HG02938 (cell line): ENCODE measurements at regions not wholly inside any gene's neighbourhood (a gene's known extent, or its start where the extent isn't known, plus 50 kb on each side); places are given as distances from the start of the nearest gene placed in this dataset.
A peak's percentile ranks its signal among the peaks of the same experiment; 100 is the strongest.
"Not testable (repeated sequence)": the region's sequence is repeated elsewhere in the genome, so short reads cannot be mapped to it uniquely, and the experiment has no call there.

ENCODE experiments used
- ATAC-seq: cut with Tn5 transposase; IDR thresholded peaks from one replicate; pipeline ENCODE4 v1.9.1; 2021; ENCODE audit warnings: mild to moderate bottlenecking, moderate library complexity; ENCODE audit not compliant: unreplicated experiment

DNA sequence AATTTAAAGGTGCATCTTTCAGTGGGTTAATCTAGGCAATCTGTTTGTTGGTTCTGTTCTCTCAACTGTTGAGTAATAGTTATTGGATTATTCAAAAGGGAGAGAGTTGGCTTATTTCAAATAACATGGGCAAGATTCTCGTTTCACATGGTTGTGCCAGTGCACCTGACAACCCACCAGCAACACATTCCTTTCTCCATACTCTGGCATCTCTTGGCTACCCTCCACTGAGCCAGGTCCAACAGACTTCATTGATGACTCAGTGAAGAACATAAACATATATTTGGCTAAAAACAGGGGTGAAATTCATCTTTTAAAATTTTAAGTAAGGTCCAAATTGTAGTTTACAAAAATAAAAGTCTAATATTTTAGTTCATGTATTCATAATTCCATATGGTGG lies 967.2 kb downstream of the RPA4 start:
- ATAC-seq = no peak

DNA sequence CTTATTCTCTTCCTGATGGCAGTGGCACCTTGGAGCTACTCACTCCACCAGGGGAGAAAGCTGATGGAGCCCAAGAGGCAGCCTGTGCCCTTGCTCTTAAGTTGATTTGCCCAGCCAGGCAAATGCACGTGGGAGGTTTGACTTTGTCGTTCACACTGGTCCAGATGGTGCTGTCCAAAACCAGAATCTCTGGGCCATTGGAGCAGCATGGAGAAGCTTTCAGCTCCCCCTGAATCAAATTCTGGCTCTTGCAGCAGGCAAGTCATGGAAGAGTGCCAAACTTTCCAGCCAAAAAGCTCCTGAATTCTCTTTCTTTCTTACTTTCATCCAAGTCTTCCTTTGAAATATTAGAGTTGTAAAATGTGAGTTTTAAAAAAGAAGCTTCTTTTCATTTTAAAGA lies 970.4 kb downstream of the RPA4 start:
- no peak for ATAC-seq

DNA sequence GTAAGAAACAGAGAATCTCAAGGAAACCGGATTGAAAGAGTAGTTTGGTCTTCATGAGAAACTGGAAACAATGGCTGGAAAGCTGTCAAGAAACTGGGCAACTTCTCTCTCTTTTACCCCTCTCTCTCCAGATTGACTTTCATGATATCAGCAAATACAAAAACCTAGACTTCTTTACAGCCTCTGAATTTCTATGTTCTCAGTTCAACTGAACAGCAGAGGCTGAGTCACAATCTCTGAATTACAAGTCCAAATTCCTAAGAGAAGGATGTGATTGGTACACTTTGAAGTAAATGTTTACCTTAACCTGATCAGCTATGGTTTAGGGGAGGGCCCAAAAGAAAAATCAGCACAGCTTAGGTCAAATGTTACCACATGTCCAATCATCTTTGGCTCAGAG lies 974.9 kb downstream of the RPA4 start:
- ATAC-seq = no peak

DNA sequence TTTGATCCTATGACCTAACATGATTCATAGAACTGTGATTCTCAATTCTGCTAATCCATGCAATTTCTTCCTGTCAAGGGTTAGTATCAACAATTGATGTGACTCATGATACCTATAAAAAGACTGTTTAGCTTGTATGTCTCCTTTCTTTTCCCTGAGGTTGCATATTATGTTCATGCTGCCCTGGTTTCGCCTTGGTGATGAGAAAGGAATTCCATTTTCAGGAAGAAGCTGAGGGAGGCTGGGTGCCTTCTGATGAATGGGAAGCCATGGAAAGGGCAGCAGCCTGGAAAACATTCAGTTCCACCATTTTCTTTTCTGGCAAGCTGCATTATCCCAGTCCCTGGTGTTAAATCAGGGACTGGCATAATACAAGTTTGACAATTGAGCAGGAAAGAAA lies 976.5 kb downstream of the RPA4 start:
- ATAC-seq = no peak

DNA sequence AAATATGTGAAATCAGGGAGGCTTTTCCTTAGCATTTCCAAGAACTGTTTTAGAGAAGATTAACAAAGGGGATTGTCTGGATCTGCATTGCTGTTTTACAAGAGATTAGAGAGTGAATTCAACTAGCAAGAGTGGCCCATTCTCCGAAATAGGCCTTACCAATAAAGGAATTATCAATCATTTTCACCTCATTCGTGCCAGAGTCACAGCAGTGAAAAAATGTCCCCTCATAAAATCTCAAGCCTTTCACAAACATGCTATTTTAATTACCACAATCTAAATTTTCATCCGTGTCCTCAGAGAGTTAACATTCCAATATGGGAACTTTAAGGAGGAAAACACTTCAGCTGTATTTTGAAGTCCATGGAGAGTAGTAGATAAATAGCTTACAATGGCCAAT lies 979.6 kb downstream of the RPA4 start:
- ATAC-seq = no peak

DNA sequence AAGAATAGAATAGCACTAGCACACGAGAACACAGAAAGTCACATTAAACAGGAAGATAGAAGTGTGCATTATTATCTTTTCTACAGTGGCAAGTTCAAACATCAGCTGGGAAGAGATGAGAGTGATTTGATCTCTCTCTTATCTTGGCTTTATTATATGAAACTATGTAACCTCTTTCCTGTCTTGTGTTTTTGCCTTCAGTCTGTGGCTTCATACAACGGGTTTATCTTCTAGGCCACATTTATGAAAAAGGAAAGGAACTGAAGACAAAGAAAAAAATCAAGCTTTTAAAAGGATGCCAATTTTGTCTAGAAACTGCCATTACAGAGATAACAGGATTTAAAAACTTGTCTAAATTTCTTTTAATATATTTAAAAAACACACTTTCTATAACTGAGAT lies 983.6 kb downstream of the RPA4 start:
- no peak for ATAC-seq

DNA sequence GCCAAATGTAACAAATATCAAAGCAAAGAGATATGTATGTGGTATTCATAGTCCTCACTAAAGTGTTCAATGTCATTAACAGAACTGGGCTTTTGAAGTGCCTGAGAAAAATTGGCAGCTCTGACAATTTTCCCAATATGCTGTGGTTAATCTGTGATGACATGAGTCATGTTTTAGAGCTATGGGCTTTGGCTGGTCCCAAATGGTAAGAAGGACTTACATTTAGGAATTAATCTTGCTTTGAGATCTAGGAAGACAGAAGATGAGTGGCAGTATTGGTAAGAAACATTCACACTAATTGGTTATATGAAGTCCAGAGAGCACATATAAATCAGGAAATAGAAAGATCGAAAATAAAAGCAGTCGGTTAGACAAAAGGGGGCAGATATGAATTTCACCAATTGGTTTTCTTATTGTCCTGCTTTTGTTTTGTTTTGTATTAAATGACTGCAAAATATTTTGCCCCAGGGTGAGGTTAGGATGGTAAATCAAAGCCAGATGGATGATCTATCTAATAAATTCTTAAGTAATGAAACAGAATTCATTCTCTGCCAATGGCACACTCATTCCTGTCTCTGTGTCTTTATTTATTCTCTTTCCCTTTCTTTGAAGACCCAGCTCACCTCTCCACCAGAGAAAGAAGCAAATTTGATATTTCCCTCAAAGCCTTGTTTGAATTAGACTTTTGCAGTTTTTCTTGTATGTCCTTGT lies 993.1 kb downstream of the RPA4 start:
- no peak for ATAC-seq

DNA sequence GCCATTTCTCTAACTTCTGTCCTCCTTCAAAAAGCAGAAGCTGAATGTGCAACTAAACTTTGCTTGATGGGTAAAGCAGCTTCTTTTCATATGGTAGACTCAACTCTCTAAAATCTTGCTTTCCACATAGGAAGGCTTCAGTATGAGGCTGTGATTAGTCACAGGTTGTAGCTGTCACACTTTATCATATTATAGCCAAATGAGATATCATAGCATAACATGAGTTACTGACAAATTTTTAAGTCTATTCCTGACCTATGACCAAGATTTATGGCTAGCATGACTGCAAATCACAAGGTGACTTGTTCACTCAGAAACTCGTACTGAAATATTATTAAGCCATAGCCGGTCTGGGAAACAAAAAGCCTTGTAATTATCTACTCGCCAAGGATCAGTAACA lies 998.6 kb downstream of the RPA4 start:
- ATAC-seq = no peak

DNA sequence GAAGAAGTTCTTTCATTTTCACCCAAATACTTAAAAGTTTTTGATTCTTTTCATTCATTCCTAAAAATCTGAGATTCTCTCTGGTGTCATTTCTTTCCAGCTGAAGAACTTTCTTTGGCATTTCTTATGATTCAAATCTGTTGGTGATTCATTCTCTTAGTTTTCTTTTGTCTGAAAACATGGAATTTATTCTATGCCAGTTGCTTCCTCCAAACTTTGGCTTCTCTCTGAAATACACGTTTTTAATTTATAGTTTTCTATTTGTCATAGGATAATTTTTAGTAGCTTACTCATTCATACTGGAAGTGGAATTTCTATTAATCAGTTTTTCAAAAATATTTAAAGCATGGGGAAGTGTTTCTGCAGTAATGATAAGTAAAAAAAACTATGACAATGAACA lies 1012.0 kb downstream of the RPA4 start:
- no peak for ATAC-seq

DNA sequence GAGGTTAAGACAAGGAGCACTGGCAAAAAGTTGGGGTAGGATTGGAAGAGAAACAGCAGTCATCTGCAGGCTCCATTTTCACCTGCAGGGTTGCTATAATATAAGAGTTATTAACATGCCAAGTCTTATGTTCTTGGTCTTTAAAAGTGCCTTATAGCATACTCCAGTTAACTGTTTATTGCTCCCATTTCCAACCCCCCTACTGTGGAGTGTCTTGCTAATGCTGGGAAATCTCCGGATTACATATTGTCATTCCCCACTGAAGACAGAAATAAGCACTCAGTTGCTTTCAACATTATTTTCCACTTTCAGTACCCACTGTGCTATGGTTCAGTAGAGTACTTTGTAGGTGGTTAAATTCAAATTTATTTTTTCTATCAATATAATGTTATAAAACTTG lies 1014.3 kb downstream of the RPA4 start:
- ATAC-seq = no peak

DNA sequence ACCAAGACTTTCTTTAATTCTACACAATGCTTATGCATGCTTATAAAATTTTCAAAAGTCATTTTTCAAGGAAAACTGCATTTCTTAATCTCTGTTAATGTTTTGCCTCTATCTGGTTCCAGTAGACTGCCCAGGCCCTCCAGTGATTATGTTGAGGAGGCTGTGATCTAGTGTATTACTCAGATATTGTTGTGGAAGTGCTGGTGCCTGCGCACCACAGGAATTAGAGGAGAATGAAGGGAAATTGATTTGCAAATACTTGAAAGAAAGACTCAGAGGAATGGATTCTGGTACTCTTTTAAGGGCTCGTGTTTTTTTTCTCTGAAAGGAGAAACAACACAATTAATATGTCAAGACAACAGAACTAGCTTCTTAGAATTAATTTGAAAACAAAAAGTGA lies 1015.1 kb downstream of the RPA4 start:
- no peak for ATAC-seq

DNA sequence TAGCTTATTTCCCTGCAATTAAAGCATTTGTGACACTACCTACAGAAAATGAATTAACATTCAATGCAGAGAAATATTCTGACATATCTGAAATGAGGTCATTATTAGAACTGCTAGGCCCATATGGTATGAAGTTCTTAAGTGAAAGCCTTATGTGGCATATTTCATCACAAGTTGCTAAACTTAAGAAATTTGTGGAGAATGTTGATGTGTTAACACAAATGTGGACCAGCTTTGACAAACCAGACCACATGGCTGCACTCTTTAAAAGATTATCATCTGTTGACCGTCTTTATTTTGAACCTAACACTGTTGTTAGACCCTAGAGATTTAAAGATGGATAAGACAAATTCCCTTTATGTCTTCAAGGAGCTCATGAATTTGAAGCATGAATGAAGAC lies 1024.1 kb downstream of the RPA4 start:
- ATAC-seq = no peak

DNA sequence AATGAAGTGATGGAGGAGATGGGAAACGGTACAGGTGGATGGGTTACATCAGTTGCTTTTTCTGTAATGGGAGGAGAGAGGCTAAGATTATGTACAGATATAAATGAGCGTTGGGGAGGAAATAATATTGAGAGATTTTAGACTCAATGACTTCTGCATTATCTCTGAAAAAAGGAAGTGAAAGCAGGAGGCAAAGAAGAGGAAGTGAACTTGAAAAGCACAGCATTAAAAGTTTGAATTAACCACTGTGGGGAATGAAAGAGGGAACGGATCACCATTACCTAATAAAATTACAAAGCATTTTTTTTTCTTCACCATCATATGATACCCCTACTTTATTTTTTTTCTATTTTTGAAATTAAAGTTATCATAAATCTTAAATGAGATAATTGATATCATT lies 1025.5 kb downstream of the RPA4 start:
- peak; percentile 98 for ATAC-seq

DNA sequence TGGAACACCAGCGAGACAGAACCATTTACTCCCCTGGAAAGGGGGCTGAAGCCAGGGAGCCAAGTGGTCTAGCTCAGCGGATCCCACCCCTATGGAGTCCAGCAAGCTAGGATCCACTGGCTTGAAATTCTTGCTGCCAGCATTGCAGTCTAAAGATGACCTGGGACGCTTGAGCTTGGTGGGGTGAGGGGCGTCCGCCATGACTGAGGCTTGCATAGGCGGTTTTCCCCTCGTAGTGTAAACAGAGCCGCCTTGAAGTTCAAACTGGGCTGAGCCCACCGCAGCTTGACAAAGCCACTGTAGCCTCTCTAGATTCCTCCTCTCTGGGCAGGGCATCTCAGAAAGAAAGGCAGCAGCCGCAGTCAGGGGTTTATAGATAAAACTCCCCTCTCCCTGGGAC lies 1031.7 kb downstream of the RPA4 start:
- not testable (repeated sequence) for ATAC-seq

DNA sequence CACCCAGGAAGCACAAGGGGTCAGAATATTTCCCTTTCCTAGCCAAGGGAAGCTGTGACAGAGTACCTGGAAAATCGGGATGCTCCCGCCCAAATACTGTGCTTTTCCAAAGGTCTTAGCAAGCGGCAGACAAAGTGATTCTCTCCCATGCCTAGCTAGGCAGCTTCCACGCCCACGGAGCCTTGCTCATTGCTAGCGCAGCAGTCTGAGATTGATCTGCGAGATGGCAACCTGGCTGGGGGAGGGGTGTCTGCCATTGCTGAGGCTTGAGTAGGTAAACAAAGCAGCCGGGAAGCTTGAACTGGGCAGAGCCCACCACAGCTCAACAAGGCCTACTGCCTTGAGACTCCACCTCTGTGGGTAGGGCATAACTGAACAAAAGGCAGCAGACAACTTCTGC lies 1037.5 kb downstream of the RPA4 start:
- ATAC-seq = not testable (repeated sequence)

DNA sequence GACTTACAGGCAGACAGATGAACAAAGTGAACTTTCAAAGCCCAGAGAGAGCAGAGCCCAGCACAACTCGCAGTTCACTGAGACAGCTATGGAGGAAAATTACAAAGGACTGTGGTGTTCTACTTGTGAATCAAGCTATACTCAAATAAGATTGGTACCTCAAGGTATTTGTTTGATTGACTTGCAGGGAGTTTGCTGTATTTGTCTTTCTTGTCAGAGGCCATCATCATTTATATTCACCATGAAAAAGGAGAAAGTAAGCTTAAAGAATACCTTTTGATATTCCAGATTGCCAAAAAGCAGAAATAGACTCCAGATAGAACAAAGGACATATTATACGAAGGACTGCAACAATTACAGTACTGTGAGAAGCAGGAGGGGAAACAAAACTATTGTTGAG lies 1047.9 kb downstream of the RPA4 start:
- ATAC-seq = no peak

DNA sequence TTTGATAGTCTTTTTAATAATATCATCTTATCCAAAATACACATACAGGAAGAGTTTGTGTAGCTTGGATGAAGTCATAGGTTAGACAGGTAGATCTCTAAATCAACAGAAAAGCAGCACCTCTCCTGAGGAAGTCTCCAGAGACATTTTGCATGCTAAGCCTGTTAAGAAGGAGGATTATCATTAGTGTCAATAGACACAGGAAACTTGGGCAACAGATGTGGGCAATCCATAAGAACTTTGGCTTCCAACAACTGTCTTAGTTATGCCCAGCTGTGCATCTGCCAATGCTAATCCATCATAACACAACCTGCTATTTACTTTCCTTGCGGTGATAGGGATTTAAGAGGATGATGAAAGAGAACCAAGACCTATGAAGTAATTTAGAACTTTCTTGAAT lies 1052.6 kb downstream of the RPA4 start:
- no peak for ATAC-seq

DNA sequence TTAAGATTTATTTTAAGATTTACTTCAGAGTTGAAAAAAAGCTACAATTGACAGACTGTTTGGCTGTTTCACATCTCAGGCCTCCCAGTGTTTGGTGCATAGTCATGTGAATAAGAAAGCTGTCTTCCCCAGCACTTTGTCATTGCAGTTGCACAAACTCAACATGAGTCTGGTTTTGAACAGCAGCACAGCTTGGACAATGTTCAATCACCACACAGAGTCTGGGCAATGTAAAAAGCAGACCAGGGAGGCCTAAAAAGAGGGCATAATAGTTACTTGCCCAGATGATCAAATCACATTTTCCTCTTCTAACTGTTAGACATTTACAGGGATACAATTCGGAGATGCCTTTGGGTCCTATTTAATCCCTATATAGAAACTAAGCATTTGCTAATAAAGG lies 1055.0 kb downstream of the RPA4 start:
- no peak for ATAC-seq

DNA sequence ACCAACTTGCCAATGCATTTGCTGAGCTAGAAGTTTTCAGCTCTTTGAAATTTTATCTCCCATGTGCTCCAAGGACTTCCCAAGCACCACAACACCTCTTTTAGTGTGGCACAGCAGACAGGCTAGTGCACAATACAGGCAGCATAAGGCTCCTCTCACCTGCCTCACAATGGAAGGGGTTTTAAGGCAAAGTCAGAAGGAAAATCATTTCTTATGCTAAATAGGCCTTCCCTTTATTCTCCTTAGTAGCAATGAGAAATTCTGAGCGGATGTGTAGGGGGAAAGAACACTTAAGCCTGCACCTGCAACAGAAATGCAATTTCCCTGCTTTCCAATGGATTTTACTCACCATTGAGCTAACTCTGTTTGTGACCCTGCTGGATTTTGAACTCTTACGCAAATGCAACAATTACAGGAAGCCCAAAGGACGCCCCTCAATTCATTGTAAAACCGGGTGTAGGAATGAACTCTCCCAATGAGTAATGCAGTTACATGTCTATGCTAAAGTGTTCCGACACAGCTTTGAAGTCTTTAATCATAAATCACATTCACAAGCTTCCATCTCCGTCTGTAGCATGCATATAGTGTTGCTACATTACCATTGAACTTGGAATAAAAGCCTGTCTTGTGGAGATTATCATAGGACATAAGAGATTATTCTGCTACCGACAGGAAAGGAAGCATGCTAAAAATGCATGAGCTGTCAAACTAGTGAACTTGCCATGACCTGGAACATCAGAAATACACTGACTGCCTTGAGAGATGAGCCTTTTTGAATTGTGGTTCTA lies 1084.9 kb downstream of the RPA4 start:
- no peak for ATAC-seq

DNA sequence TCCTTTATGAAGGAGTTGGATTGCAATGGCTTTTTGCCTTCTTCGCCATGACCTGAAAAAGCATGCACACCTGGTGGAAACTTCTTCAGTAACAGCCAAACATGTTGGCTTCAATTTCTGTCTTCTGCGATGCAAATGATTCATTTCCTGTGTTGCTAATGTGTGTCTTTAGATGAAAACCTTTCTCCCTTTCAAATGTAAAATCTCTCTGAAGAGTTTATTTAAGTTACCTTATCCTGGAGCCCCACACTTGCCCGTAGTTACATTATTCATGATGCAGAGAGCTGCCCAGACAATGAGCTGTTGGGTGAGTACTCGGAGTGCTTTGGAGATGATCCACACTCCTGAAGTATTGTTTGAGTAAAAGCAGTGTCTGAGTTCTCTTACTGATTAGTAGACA lies 1100.9 kb downstream of the RPA4 start:
- no peak for ATAC-seq

DNA sequence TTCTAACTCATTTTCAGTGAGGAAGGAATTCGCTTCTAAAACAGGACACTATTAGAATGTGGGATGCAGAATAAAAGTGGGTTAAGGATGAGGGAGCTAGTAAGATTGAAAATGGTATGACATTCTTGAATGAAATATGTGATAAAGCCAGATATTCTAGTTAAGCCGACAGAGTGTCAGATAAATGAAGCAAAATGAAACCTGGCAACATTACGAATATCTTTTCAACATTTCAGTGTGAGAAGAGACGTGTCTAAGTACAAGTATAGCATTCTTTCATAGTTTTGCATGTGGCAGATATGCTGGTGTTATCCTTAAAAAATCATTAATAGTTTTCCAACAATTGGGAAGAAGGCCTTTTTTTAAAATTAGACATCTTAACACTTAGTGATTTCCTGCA lies 1101.4 kb downstream of the RPA4 start:
- ATAC-seq = no peak

DNA sequence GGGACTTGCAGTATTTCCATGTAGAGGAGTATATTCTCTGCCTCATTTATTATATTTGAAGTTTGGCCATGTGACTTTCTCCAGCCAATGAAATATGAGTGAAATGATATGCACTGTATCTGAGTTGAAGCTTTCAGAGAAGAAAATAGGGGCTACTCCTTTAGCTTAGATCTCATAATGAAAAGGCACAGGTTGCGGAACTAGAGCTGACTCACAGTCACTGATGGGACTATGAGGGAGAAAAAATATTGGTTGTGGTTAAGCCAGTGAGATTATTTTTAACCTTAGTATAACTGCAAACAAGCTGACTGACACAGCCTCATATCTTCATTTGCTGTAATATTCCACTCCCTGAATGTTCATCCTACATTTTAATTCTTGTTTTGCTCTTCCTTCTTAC lies 1104.3 kb downstream of the RPA4 start:
- ATAC-seq = no peak

DNA sequence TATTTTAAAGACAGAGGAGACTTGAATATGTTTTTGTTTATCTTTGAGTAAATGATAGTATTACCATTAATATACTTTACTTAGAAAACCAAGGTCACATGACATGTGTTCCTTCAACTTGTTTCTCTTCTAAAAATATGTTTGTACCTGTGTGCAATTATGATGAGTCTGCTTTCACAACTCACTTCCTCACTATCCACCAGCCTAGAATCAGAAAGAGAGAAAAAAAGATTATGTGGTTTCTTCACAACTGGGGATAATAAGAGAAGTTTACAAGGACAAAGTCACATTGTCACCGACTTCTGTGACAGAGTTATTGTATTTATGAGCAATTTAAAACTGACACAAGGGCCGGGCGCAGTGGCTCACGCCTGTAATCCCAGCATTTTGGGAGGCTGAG lies 1112.1 kb downstream of the RPA4 start:
- ATAC-seq = no peak
